Left ventricle myocardium superior (tissue), 1 donor: ENCODE measurements at regions not wholly inside any gene's neighbourhood (a gene's known extent, or its start where the extent isn't known, plus 50 kb on each side); places are given as distances from the start of the nearest gene placed in this dataset.
"Not testable (repeated sequence)": the region's sequence is repeated elsewhere in the genome, so short reads cannot be mapped to it uniquely, and the experiment has no call there.

Experiments
- ATAC-seq: fragments of 200-7000 bp; cut with Tn5 transposase; one replicate; pipeline ENCODE4 v1.9.1; 2020; ENCODE audit warnings: mild to moderate bottlenecking, moderate library complexity
- DNase-seq: peaks from one replicate; pipeline ENCODE4 v3.0.0-alpha.2; 2020
- intact Hi-C: fragments of 100-400 bp; cut with micrococcal nuclease; formaldehyde crosslinking; loops from one replicate; pipeline ENCODE4 v1.11.0; 2022
- donor health status: DM: no; HTN: yes; CAD: no; lungs with severe emphysema.

DNA sequence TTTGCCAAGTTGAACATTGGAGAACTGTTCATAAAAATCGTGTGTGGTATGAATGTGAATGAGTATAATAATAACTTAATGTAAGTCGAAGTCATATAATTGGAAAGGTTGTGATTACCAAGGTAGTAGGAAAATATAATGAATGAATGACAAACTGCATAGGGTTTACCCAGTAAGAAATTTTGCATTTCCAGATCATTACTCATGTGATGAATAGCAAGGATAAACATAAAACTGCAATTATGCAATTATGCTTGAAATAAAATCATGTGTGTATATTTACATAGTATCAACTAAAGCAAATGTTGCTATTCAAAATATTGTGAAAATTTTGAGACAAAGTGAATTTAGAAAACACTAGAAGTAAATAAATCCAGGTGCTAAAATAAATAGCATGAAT, 1108.7 kb upstream of the TMEFF2 start:
- no peak for DNase-seq
- intact Hi-C loops, result no loop called here
- ATAC-seq, result no peak

DNA sequence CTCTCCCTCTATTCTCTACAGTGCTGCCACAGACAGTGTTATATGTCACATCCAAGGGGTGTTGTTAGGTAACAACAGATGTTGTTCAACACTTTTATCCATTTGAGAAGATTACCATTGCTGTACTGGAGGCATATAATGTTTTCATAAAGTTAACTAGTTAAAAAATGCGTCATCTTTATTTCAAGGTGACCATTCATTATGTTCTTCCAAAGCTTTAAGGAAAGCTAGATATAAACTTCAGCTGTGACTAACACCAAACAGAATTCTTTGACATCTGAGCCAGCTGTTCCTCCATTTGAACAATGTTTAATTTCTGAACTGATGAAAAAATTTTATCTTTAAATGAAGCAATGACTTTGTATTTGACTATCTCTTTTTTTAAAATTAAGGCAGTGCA, 1099.6 kb upstream of the TMEFF2 start:
- intact Hi-C loops, result no loop called here
- DNase-seq (no peak), ATAC-seq (no peak)

GRCh38 chr2:193279361-193279760, 1084.6 kb upstream of the TMEFF2 start:
- no peak for ATAC-seq
- intact Hi-C loops, result no loop called here
- DNase-seq, result no peak

GRCh38 chr2:193276988-193277387, 1082.3 kb upstream of the TMEFF2 start:
- ATAC-seq, result no peak
- no peak for DNase-seq
- intact Hi-C loops, result no loop called here

GRCh38 chr2:193276560-193276959, 1081.8 kb upstream of the TMEFF2 start:
- no peak for ATAC-seq
- intact Hi-C loops, result no loop called here
- DNase-seq, result no peak

GRCh38 chr2:193276069-193276468, 1081.3 kb upstream of the TMEFF2 start:
- intact Hi-C loops, result no loop called here
- ATAC-seq, result no peak
- DNase-seq, result no peak

DNA sequence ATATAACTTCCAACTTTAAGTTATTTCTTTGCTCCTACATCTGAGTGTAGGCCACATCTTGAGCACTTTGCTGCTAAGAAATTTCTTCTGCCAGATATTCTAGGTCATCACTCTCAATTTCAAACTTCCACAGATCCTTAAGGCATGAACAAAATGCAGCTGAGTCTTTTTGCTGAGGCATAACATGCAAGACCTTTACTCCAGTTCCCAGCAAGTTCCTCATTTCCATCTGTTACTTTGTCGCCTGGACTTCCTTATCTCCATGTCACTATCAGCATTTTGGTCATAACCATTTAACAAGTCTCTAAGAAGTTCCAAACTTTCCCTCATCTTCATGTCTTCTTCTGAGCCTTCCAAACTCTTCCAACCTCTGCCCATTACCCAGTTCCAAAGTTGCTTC, 1077.3 kb upstream of the TMEFF2 start:
- intact Hi-C loops, result no loop called here
- DNase-seq, result no peak
- no peak for ATAC-seq

GRCh38 chr2:193270816-193271215, 1076.1 kb upstream of the TMEFF2 start:
- intact Hi-C loops, result no loop called here
- ATAC-seq (no peak), DNase-seq (no peak)

- intact Hi-C loops, result no loop called here
- DNase-seq (no peak), ATAC-seq (no peak)
Measured at GRCh38 chr2:193267496-193268002, 1072.8 kb upstream of the TMEFF2 start.

- intact Hi-C loops, result no loop called here
- ATAC-seq, result no peak
- no peak for DNase-seq
Measured at GRCh38 chr2:193253014-193253530, 1058.3 kb upstream of the TMEFF2 start.

DNA sequence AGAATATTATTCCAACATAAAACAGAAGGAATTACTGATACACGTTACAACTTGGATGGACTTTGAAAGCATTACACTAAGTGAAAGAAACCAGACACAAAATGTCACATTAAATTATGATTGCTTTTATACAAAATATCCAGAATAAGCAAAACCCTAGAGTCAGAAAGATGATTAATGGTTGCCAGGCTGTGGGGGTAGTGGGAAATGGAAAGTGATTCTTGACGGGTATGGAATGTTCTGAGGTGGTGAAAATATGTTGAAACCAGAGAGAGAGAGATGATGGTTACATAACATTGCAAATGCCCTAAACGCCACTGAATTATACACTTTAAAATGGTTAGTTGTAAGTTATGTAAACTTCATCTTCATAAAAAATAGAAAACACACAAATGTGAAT, 1057.2 kb upstream of the TMEFF2 start:
- ATAC-seq (no peak), DNase-seq (no peak)
- intact Hi-C loops, result no loop called here

DNA sequence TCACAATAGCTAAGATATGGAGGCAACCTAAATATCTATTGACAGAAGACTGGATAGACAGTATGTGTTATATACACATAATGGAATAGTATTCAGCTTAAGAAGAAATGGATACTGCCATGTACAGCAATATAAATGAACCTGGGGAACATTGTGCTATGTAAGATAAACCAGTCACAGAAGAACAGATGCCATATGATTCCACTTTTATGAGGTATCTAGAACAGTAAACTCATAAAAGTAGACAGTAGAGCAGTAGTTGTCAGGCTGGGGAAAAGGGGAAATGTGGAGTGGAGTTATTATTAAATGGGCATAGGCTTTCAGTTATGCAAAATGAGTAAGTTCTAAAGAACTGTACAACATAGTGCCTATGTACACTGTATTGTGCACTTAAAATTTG, 1055.7 kb upstream of the TMEFF2 start:
- intact Hi-C loops, result no loop called here
- DNase-seq (no peak), ATAC-seq (no peak)

DNA sequence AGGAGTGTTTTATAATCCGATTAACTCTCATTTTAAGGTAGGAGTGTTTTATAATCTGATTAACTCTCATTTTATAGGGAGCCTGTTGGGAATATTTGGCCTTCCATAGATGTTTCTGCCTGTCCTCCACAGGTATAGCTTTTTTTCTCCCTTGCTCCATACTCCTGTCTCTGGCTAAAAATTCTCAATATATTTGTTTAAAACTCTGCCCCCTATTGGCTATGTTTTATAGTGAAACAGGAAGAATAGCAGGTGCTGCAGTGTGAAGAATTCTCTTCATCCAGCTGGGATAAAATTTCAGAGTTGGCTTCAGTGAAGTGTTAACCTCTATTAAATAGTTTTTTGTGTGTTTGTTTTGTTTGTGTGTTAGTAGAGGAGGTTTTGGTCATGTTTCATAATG, 1046.0 kb upstream of the TMEFF2 start:
- intact Hi-C loops, result no loop called here
- ATAC-seq, result no peak
- no peak for DNase-seq

- no peak for DNase-seq
- intact Hi-C loops, result no loop called here
- ATAC-seq, result no peak
Measured at GRCh38 chr2:193231634-193232033, 1036.9 kb upstream of the TMEFF2 start.

- no peak for DNase-seq
- no peak for ATAC-seq
- intact Hi-C loops, result no loop called here
Measured at GRCh38 chr2:193228276-193228675, 1033.5 kb upstream of the TMEFF2 start.

GRCh38 chr2:193222454-193222853, 1027.7 kb upstream of the TMEFF2 start:
- no peak for DNase-seq
- no peak for ATAC-seq
- intact Hi-C loops, result no loop called here

DNA sequence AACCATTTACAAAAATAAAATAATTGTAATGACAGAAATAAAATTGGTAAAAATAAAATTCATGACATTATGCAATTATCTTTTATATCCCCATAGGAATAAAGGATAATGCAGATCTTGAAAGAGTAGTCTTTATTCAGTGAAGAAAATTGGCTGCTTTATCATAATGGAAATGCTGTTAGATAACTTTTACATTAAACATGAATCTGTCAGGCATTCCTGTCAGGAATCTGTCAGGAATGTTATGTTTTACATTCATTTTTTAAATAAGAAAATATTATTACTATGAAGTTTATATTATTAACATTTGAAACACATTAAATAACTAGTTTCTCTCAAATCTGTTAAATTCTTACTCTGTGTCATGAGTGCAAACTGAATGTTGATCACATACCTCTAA, 1024.7 kb upstream of the TMEFF2 start:
- ATAC-seq (no peak), DNase-seq (no peak)
- intact Hi-C loops, result no loop called here

DNA sequence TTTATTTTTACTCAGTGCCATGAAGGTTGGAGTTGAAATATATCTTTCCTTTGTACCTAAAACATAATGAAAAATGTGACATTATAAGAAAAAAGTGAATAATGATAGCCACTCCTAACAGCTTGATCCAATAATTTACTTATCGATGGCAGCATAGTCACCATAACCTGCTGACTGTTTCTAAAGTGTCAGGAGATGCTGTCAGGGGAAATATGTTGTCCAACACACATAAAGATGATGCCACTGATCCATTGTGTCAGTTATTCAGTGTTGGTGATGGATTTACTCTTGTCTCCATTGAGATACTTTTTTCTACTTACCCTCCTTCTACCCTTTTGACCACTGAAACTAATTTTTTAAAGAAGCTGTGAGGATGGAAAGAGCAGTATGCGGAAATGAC, 1006.9 kb upstream of the TMEFF2 start:
- intact Hi-C loops, result no loop called here
- DNase-seq, result no peak
- ATAC-seq, result no peak

DNA sequence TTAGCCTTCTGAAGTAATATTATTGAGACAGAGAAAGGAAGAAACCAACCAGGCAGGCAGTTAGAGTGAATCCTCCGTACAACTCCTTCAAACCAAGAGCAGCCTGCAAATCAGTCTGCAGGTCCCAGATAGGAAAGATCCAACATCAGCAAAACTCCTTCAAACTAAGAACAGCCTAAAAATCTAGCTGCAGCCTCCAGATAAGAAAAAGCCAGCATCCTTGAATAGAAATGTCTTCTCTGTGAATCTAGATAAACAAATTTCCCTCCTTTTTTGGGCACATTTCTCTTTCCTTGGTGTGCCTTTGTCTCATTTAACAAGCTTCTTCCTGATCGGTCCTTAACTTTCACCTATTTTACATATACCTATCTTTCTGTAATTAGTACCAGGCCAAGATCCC, 1004.6 kb upstream of the TMEFF2 start:
- DNase-seq (no peak), ATAC-seq (no peak)
- intact Hi-C loops, result no loop called here

DNA sequence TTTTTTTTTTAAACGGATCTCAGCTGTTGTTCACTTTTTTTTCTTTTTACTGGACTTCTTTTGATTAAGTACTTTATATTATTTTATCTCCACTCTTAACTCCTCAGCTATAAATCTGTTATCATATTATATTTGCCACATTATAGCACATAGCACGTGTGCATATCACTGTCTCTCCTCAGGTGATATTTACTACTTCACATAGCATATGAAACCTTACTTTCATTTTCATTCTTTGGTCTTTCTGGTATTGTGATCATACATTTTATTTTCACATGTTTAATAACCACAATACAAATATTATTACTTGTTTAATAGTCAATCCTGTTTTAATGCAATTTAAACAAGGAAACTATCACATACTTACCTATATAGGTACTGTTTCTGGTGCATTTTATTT, 993.1 kb upstream of the TMEFF2 start:
- no peak for ATAC-seq
- DNase-seq, result no peak
- intact Hi-C loops, result no loop called here

GRCh38 chr2:193170981-193171380, 976.2 kb upstream of the TMEFF2 start:
- ATAC-seq, intact Hi-C loops, DNase-seq: not testable (repeated sequence)

- ATAC-seq, result no peak
- DNase-seq, result no peak
- intact Hi-C loops, result no loop called here
Measured at GRCh38 chr2:193156480-193156879, 961.7 kb upstream of the TMEFF2 start.
